Urothelium cell line (cell line): ENCODE measurements at regions not wholly inside any gene's neighbourhood (a gene's known extent, or its start where the extent isn't known, plus 50 kb on each side); places are given as distances from the start of the nearest gene placed in this dataset.
A peak's percentile ranks its signal among the peaks of the same experiment; 100 is the strongest.

Experiments used
- DNase-seq: peaks from one replicate; pipeline ENCODE4 v3.0.0; 2011; ENCODE audit warnings: low spot score, mixed read lengths
- FAIRE-seq: peaks from 2 replicates; lab custom pipeline; 2011; peaks lifted over from hg19 to GRCh38; lab: Jason Lieb, UNC

GRCh38 chr12:34526946-34527345 lies 504.6 kb downstream of the ALG10 start:
- FAIRE-seq = peak; percentile 44
- peak; percentile 19 for DNase-seq

DNA sequence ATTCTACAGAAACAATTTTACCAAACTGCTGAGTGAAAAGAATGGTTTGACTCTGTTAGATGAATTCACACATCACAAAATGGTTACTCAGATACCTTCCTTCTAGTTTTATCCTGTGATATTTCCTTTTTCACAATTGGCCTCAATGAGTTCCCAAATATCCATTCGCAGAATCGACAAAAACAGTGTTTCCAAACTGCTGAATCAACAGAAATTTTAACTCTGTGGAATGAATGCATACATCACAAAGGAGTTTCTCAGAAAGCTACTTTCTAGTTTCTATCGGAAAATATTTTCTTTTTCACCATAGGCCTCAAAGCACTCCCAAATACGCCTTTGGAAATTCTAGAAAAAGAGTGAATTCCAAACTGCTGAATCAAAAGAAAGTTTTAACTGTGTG lies 525.0 kb downstream of the ALG10 start:
- no peak for FAIRE-seq
- DNase-seq = no peak

- FAIRE-seq (no peak), DNase-seq (no peak)
Measured at GRCh38 chr12:34591966-34592365, 569.7 kb downstream of the ALG10 start.

DNA sequence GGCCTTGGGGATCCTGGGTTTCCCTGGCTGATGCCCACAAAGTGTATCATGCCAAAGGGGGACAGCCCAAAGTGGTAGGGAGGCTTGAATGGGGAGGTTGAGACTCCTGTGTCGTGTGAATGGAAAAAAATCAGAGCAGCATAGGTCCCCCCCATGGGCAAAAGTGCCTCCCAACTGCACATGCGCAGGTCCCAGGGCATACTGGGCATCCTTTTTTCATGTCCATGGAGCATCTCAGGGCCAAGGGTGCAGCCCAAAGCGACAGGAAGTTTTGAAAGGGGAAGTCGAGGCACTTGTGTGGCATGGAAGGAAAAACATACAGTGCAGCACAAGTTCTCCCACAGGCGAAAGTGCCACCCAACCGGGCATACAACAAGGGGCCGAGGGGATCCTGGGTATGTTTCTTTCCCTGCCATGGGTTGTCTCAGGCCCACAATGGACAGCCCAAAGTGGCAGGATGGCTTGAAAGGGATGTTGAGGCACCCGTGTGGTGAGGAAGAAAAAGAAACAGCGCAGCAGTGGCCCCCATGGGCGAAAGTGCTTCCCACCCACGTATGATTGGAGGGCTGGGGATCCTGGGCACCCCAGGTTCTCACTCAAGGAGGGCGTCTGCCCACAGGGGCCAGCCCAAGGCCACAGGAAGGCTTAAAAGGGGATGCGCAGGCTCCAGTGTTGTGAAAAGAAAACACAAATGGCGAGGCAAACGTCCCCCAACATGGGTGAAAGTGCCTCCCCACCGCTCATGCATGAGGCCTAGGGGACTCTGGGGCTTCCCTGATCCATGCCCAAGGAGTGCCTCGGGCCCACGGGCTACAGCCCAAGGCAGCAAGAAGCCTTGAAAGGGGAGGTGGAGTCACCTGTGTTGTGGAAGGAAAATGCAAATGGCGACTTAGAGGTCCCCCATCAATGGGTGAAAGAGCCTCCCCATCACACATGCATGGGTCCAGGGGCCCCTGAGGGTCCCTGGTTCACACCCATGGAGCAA lies 573.7 kb downstream of the ALG10 start:
- FAIRE-seq (no peak), DNase-seq (peak; percentile 0)

DNA sequence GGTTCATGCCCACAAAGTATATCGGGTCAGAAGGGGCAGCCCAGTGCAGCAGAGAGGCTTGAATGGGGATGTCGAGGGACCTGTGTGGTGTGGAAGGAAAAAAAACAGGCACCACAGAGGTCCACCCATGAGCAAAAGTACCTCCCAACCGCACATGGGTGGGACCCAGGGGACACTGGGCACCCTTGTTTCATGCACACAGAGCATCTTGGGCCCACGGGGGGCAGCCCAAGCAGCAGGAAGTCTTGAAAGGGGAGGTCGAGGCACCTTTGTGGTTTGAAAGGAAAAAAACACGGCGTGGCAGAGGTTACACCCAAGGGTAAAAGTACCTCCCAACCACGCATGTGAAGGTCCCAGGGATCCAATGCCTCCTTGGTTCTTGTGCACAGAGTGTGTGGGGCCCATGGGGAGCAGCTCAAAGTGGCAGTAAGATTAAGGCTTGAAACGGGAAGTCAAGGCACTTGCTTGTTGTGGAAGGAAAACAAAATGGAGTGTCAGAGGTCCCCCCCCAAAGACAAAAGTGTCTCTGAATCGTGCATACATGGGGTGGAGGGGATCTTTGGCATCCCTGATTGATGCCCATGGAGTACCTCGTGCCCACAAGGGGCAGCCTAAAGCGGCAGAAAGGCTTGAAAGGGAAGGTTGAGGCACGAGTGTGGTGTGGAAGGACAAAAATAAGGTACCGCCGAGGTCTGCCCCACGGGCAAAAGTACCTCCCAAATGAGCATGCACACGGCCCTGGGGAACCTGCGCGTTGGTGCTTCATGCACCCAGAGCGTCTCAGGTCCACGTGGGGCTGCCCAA lies 575.5 kb downstream of the ALG10 start:
- FAIRE-seq (no peak), DNase-seq (peak; percentile 2)

- FAIRE-seq (no peak), DNase-seq (peak; percentile 3)
Measured at GRCh38 chr12:34598352-34598827, 576.1 kb downstream of the ALG10 start.

GRCh38 chr12:34598851-34599529 lies 576.7 kb downstream of the ALG10 start:
- FAIRE-seq = no peak
- peak; percentile 13 for DNase-seq

DNA sequence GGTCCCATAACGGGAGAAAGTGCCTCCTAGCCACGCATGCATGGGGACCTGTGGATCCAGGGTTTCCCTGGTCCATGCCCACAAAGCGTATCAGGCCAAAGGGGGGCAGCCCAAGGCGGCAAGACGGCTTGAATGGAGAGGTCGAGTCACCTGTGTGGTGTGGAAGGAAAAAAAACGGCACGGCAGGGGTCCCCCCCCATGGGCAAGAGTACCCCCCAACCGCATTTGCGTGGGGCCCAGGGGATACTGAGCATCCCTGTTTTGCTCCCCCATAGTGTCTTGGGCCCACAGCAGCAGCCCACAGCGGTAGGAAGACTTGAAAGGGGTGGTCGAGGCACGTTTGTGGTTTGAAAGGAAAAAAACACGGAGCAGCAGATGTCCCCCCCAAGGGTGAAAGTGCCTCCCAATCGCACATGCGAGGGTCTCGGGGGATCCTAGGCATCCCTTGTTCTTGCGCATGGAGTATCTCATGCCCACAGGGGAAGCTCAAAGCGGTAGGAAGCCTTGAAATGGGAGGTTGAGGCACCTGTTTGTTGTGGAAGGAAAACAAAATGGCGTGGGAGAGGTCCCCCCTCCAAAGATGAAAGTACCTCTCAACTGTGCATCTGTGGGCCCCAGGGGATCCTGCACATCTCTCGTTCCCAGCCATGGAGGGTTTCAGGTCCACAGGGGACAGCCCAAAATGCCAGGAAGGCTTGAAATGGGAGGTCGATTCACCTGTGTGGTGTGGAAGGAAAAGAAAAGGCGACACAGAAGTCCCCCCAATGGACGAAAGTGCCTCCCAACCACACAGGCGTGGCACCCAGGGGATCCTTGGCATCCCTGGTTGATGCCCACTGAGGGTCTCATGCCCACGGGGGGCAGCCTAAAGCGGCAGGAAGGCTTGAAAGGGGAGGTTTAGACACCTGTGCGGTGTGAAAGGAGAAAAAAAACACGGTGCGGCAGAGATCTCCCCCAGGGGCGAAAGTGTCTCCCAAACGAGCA lies 577.5 kb downstream of the ALG10 start:
- no peak for FAIRE-seq
- DNase-seq = peak; percentile 4

GRCh38 chr12:34600592-34601462 lies 578.5 kb downstream of the ALG10 start:
- FAIRE-seq = no peak
- peak; percentile 7 for DNase-seq

DNA sequence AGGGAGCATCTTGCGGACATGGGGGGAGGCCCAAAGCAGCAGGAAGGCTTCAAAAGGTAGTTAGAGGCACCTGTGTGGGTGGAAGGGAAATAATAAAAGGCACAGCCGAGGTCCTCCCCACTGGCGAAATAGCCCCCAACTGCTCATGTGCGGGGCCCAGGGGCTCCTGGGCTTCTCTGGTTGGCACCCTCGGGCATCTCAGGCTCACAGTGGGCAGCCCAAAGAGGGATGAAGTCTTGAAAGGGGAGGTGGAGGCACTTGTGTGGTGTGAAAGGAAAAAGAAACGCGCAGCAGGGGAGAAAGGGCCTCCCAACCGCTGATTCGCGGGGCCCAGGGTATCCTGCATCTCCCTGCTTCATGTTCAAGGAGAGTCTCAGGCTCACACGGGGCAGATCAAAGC lies 579.4 kb downstream of the ALG10 start:
- FAIRE-seq = no peak

DNA sequence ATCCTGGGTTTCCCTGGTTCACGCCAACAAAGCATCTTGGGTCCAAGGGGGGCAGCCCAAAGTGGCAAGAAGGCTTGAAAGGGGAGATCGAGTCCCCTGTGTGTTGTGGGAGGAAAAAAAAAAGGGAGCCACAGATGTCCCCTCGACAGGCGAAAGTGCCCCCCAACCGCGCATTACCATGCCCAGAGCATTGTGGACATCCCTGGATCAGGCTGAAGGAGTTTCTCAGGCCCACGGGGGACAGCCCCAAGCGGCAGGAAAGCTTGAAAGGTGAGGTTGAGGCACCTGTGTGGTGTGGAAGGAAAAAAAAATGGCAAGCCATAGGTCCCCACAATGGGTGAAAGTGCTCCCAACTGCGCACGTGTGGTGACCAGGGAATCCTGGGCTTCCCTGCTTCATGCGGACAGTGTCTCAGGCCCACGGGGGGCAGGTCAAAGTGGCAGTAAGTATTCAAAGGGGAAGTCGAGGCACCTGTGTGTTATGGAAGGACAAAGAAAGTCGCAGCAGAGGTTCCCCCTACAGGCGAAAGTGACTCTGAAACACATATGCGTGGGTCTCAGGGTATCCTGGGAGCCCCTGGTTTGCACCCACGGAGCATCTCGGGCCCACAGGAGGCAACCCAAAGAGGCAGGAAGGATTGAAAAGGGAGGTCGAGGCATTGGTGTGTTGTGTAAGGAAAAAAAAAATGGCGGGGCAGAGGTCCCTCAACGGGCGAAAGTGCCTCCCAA lies 580.1 kb downstream of the ALG10 start:
- FAIRE-seq = no peak
- peak; percentile 4 for DNase-seq

More for the DNA sequence above, 579.4 kb downstream of the ALG10 start:
- peak; percentile 6 for DNase-seq

- FAIRE-seq (no peak), DNase-seq (peak; percentile 8)
Measured at GRCh38 chr12:34603382-34604035, 581.2 kb downstream of the ALG10 start.

DNA sequence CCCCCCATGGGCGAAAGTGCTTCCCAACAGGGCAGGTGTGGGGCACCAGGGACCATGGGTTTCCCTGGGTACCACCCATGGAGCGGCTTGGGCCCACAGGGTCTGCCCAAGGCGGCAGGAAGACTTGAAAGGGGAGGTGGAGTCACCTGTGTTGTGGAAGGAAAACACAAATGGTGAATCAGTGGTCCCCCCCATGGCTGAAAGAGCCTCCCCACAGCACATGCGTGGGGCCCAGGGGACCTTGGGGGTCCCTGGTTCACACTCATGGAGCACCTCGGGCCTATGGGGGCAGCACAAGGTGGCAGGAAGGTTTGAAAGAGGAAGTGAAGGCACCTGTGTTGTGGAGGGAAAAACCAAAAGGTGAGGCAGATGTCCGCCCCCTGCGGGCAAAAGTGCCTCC lies 581.9 kb downstream of the ALG10 start:
- FAIRE-seq = no peak

GRCh38 chr12:34604631-34605509 lies 582.6 kb downstream of the ALG10 start:
- FAIRE-seq (no peak), DNase-seq (peak; percentile 10)

More for the DNA sequence above, 581.9 kb downstream of the ALG10 start:
- peak; percentile 9 for DNase-seq

DNA sequence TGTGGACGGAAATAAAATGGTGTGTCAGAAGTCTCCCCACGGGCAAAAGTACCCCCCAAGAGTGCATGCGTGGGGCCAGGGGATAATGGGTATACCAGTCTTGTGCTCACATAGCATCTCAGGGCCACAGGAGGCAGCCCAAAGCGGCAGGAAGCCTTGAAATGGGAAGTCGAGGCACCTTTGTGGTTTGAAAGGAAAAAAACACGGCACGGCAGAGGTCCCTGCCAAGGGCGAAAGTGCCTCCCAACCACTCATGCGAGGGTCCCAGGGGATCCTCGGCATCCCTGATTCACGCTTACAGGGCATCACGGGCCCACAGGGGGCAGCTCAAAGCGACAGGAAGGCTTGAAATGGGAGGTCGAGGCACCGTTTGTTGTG lies 583.2 kb downstream of the ALG10 start:
- DNase-seq (no peak), FAIRE-seq (no peak)

DNA sequence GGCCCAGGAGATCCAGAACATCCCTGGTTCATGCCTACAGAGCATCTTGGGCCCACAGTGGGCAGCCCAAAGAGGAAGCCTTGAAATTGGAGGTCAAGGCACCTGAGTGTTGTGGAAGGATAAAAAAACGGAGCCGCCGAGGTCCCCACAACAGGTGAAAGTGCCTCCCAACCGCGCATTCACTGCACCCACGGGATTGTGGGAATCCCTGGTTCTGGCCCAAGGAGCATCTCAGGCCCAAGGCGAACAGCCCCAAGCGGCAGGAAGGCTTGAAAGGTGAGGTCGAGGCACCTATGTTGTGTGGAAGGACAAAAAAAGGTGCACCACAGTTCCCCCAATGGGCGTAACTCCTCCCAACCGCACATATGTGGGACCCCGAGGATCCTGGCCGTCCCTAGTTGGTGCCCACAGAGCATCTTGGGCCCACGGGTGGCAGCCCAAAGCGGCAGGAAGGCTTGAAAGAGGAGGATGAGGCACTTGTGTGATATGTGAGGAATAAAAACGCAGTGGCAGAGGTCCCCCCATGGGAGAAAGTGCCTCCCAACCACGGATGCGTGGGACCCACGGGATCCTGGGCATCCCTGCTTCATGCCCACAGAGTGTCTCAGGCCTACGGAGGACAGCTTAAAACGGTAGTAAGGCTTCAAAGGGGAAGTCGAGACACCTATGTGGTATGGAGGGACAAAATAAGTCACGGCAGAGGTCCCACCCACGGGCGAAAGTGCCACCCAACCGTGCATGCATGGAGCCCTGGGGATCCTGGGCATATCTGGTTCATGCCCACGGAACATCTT lies 583.9 kb downstream of the ALG10 start:
- DNase-seq (no peak), FAIRE-seq (no peak)
